ENCODE measurements at regions not wholly inside any gene's neighbourhood (a gene's known extent, or its start where the extent isn't known, plus 50 kb on each side); places are given as distances from the start of the nearest gene placed in this dataset.

DNA sequence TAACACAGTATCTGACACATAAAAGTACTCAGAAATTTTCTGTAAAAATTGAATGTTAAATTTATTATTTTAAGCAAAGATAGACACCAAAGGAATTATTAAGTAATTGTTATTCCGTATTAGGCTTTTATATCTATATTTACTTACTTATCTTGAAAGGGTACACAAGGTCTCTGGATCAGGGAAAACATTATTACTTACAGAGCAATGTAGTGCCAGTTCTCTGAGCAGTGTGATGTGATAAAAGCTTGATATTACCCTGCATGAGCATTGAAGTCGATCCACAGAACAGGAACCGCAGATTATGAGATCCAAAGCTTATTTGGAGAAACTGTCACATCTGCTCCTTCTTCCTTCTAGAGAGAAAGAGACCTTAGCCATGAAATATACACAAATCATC is 637.9 kb upstream of the RGS18 start:
- TF ChIP-seq, protein P1, sequence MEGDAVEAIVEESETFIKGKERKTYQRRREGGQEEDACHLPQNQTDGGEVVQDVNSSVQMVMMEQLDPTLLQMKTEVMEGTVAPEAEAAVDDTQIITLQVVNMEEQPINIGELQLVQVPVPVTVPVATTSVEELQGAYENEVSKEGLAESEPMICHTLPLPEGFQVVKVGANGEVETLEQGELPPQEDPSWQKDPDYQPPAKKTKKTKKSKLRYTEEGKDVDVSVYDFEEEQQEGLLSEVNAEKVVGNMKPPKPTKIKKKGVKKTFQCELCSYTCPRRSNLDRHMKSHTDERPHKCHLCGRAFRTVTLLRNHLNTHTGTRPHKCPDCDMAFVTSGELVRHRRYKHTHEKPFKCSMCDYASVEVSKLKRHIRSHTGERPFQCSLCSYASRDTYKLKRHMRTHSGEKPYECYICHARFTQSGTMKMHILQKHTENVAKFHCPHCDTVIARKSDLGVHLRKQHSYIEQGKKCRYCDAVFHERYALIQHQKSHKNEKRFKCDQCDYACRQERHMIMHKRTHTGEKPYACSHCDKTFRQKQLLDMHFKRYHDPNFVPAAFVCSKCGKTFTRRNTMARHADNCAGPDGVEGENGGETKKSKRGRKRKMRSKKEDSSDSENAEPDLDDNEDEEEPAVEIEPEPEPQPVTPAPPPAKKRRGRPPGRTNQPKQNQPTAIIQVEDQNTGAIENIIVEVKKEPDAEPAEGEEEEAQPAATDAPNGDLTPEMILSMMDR (IDR thresholded peaks at IDR 0.05), result no peak
- TF ChIP-seq POLR2AphosphoS5 (IDR thresholded peaks at IDR 0.05) (no peak), POLR2A (IDR thresholded peaks at IDR 0.05; ENCODE audit: low read depth) (no peak), EP300 (IDR thresholded peaks at IDR 0.05) (no peak)
